GM20431 (cell line): ENCODE measurements at regions not wholly inside any gene's neighbourhood (a gene's known extent, or its start where the extent isn't known, plus 50 kb on each side); places are given as distances from the start of the nearest gene placed in this dataset.

Source experiments
- in situ Hi-C: fragments of 300-500 bp; cut with MseI, MboI; formaldehyde crosslinking; loops from one replicate; pipeline ENCODE4 v1.15.0; 2020; ENCODE audit warnings: low sequenced_read_pairs; ENCODE audit not compliant: unreplicated experiment

DNA sequence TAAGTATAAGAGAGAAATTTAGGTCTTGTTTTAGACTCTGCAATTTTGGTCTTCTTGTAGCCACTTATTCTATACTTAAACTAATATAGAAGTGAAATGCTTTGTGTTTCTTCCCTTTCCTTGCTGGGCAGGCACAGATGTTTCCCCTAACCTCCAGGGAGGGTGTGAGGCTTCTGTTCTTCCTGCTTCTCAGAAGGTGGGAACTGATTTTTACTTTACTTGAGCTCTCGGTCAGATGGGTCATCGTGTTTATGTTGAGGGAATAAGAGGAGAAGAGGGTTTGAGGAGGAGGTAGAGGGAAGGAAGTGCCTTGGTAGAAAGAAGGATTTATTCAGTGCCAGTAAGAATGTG is 92.5 kb upstream of the CXCR4 start:
- in situ Hi-C loops, result no loop called here

DNA sequence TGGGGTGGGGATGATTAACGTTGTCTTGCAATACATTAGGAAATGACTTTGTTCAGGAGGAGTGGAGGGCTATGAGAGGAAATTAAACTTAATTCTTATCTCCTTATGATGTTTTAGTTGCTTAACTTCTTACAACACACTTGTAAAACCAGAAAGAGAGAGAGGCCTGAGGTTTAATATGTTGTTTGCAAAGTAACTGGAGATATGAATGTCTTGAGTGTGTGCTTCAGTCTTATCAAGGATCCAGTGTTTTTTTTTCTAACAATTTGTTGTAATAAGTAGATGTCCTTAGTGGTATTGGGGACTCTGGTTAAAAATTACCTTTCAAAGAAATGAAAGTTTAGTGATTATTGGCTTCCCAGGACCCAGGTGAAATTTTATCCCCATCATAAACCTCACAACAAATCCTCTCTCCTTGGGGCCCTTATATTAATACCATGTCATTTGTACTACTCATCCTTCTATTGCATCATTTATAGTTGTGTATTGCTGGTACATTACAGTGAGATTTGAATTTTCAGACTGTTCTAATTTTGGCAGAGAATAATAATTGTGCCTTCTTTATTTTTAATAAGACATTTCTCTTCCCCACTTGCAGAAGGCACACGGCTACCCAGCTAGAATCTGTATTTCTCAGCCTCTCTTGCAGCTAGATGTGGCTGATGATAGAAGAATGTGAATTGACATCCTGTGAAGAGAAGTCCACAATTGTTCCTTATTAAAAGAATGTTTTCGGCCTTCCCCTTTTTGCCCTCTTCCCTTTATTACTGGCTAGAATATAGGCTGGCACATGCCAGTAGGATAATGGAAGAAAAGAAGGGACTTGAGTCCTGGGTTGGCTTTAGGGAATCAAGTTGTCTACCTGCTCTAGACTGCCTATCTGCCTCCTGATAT is 91.9 kb upstream of the CXCR4 start:
- in situ Hi-C loops, result no loop called here

DNA sequence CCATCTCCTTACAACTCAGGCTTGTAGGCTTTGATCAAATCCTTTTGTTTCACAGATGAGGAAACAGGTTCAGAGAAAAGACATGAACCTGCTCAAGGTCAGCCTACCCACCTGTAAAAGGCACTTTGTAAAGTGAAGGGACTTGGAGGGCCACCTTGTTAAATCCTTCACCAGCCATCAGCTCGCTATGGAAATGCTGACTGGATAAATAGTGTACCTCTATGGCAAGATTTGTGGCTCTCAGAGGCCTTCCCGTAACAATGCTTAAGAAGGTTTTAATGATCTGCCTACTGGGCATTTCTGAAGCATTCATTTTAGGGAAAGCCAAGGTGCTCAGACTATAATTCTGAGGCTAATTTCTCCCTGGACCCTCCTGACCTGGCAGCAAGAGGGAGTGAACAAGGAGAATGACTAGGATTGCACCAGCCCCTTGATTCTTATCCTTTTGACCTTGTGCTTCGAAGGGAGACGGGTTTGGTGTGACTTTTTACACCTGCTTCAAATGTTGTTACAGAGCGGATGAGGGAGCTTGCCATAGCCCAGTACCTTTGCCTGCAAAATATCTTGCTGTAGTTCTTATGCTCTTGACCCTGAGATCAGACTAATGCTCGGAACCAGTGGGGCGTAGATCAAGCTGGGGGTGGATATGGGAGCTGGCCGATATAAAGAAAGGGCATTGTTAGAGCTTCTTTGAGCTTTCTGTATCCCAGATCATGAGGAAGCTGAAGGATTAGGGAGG is 90.9 kb upstream of the CXCR4 start:
- in situ Hi-C loops, result no loop called here

- in situ Hi-C loops, result no loop called here
Observed at GRCh38 chr2:136207665-136208064, 89.7 kb upstream of the CXCR4 start.

GRCh38 chr2:136207030-136207623 is 89.2 kb upstream of the CXCR4 start:
- in situ Hi-C loops, result no loop called here

DNA sequence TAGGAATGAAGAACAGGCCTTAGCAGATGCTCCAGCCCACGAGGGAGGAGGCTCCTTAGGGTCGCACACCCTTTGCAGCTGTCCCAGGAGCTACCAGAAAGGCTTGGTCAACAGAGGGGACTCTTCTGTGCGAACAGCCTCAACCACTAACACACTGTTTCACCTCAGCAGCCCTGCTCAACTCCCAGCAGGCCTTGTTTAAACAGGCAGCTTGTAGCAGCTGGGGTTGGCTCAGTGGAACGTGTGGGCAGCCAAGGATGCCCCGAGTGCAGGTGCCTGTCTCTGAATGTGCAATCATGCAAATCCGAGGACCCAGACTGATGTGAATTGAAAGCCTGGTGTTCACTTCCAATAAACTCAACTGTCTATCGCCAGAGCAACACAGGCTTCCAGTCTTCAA is 88.7 kb upstream of the CXCR4 start:
- in situ Hi-C loops, result no loop called here

DNA sequence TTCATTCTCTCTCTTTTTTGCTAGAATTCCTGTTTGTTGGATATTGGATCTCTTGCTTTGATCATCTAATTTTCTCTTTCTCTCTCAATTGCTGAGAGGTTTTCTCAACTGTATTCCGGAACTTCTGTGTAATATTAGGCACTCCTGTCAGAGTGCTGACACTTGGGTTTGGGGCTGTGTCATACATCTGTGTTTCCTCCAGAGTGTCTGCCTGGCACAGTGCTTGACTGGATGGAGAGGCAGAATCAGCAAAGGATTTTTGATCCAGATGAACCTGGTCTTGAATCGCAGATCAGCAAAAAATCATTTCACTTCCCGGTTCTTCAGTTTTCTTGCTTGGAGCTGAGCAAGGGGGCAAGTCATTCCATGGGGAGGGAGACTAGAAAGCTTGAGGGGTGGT is 87.7 kb upstream of the CXCR4 start:
- in situ Hi-C loops, result no loop called here

GRCh38 chr2:136204971-136205370 is 87.0 kb upstream of the CXCR4 start:
- in situ Hi-C loops, result no loop called here

DNA sequence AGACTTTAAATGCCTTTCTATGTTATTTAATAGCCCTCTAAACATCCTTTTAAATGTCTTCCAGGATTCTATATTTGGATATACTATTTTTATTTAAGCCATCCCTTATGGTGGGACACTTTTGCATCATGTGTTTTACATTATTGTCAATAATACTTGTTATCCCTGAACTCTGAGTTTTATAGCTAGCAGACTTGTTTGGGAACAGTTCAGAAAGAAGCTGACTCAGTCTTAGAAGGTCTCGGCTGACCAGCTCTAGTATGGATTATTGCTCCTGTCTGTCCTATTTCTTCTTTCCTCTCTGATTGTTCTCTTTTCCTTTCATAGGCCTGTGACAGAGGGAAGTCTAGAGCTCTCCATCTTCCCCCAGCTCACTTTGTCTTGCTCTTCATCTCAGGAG is 77.3 kb upstream of the CXCR4 start:
- in situ Hi-C loops, result no loop called here

- in situ Hi-C loops, result no loop called here
Observed at GRCh38 chr2:136191041-136191440, 73.1 kb upstream of the CXCR4 start.

DNA sequence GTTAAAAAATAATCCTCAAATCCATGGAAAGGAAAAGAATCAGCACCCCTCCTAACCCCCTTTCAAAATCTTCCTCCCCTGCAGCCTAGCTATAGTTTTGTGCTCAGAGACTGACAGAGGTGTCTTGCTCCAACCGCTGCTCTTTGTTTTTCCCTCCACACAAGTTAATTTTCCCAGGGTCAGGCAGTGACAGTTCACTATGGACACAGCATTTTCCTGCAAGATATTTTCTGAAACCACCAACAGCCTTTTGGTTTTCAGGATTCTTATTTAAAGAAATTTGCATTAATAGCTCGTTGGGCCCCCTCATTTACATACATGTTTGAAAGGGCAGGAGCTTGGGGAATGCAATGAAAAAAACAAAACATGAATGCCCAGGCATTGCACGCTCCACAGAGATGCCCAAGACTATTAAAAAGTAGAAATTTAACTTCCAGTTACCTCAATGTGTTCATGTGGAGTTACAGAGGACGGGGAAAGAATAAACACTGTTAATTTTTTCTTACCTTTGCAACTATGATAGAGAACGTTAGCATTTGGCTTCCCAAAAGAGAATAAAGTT is 71.4 kb upstream of the CXCR4 start:
- in situ Hi-C loops, result no loop called here

- in situ Hi-C loops, result no loop called here
Observed at GRCh38 chr2:136188086-136188485, 70.1 kb upstream of the CXCR4 start.

GRCh38 chr2:136185981-136186776 is 68.2 kb upstream of the CXCR4 start:
- in situ Hi-C loops, result no loop called here

GRCh38 chr2:136183097-136183496 is 65.1 kb upstream of the CXCR4 start:
- in situ Hi-C loops, result no loop called here

GRCh38 chr2:136182315-136182714 is 64.4 kb upstream of the CXCR4 start:
- in situ Hi-C loops, result no loop called here

GRCh38 chr2:136179602-136179975 is 61.6 kb upstream of the CXCR4 start:
- in situ Hi-C loops, result no loop called here

DNA sequence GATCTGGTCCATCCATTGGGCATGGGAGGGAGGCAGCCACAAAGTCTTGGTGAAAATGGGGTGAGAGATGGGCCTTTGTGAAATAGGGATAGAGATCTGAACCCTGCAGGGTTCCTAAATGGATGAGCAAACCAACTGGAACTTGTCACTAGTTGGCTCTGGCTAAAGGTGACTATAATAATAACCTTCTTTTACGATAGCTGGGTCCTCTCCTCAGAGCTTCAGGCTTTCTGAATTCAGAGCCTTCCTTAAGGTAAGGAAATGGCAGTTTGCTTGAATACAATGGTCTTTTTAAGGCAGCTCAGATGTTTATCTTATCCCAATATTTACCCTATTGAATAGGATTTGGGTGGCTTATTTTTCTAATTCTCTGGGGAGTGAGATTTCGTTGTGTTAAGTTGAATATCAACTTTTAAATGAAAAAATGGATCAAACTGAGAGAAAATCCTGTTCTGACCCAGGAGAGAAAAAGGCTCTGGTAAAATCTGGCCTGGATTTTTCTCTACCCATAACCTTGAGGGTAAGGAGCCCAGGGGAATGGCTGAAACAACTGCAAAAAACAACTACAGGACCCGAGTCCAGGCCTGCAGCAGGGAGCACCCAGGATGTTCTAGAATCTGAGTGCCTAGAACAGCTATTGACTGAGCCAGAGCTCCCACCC is 61.1 kb upstream of the CXCR4 start:
- in situ Hi-C loops, result no loop called here

GRCh38 chr2:136175868-136176267 is 57.9 kb upstream of the CXCR4 start:
- in situ Hi-C loops, result no loop called here

- in situ Hi-C loops, result no loop called here
Observed at GRCh38 chr2:136175466-136175865, 57.5 kb upstream of the CXCR4 start.

DNA sequence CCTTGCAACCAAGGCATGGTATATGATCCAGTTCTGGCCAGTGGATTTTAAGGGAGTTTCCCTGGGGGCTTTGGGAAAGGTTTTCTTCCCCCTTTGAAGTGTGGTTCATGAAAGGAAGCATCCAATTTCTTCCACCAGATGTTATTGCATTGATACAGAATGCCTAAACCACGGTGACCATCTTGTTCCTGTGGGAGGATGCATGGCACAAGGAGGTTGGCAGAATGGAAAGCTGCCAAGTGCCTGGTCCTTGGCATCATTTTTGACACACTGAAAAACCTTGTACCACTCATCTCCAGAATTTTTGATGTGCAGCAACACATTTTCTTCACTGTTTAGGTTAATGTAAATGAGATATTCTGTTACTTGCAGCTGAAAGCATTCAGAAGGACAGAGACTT is 55.2 kb upstream of the CXCR4 start:
- in situ Hi-C loops, result no loop called here
